SK-N-SH (cell line): ENCODE measurements at regions not wholly inside any gene's neighbourhood (a gene's known extent, or its start where the extent isn't known, plus 50 kb on each side); places are given as distances from the start of the nearest gene placed in this dataset.
"Not testable (repeated sequence)": the region's sequence is repeated elsewhere in the genome, so short reads cannot be mapped to it uniquely, and the experiment has no call there.

Experiments used
- GABPA ChIP-seq: IDR thresholded peaks from 2 replicates; pipeline ENCODE4 v1.4.0; 2012; ENCODE audit warnings: low read depth, mild to moderate bottlenecking
- RCOR1 ChIP-seq: fragments of 150-350 bp; IDR thresholded peaks from 2 replicates; pipeline ENCODE4 v1.6.1; 2017; ENCODE audit warnings: antibody characterized with exemption, low read length
- REST ChIP-seq: IDR thresholded peaks from 2 replicates; pipeline ENCODE4 v1.6.1; 2012; ENCODE audit warnings: mild to moderate bottlenecking, low read depth, low read length, moderate library complexity

GRCh38 chr20:53654521-53654920, 60.9 kb upstream of the ZNF217 start:
- not testable (repeated sequence) for TF ChIP-seq GABPA, REST, RCOR1
